Renal cortical epithelial cell (primary cell): ENCODE measurements at regions not wholly inside any gene's neighbourhood (a gene's known extent, or its start where the extent isn't known, plus 50 kb on each side); places are given as distances from the start of the nearest gene placed in this dataset.
A peak's percentile ranks its signal among the peaks of the same experiment; 100 is the strongest.

ENCODE experiments used
- DNase-seq: peaks from one replicate; pipeline ENCODE4 v3.0.0-alpha.2; 2011; ENCODE audit warnings: low read depth

- no peak for DNase-seq
Measured at GRCh38 chrX:87727620-87728019, 210.0 kb downstream of the KLHL4 start.

GRCh38 chrX:87728024-87728423, 210.4 kb downstream of the KLHL4 start:
- no peak for DNase-seq

- DNase-seq, result no peak
Measured at GRCh38 chrX:87728459-87728858, 210.9 kb downstream of the KLHL4 start.

GRCh38 chrX:87732133-87732532, 214.5 kb downstream of the KLHL4 start:
- DNase-seq, result no peak

GRCh38 chrX:87736576-87736975, 219.0 kb downstream of the KLHL4 start:
- no peak for DNase-seq

- DNase-seq, result no peak
Measured at GRCh38 chrX:87744391-87744790, 226.8 kb downstream of the KLHL4 start.

- DNase-seq, result no peak
Measured at GRCh38 chrX:87755493-87755892, 237.9 kb downstream of the KLHL4 start.

- no peak for DNase-seq
Measured at GRCh38 chrX:87788976-87789375, 271.4 kb downstream of the KLHL4 start.

- no peak for DNase-seq
Measured at GRCh38 chrX:87798039-87798438, 280.4 kb downstream of the KLHL4 start.

GRCh38 chrX:87805829-87806490, 288.4 kb downstream of the KLHL4 start:
- DNase-seq, result no peak

GRCh38 chrX:87808576-87809243, 291.1 kb downstream of the KLHL4 start:
- DNase-seq, result no peak

- DNase-seq, result peak; percentile 3
Measured at GRCh38 chrX:87813566-87813965, 296.0 kb downstream of the KLHL4 start.

- no peak for DNase-seq
Measured at GRCh38 chrX:87846956-87847355, 329.4 kb downstream of the KLHL4 start.

GRCh38 chrX:87873347-87873941, 355.8 kb downstream of the KLHL4 start:
- DNase-seq, result no peak

- no peak for DNase-seq
Measured at GRCh38 chrX:87874043-87874442, 356.4 kb downstream of the KLHL4 start.

- no peak for DNase-seq
Measured at GRCh38 chrX:87878926-87879325, 361.3 kb downstream of the KLHL4 start.

GRCh38 chrX:87890437-87890836, 372.8 kb downstream of the KLHL4 start:
- no peak for DNase-seq

GRCh38 chrX:87895421-87895820, 377.8 kb downstream of the KLHL4 start:
- no peak for DNase-seq

- DNase-seq, result no peak
Measured at GRCh38 chrX:87896057-87896456, 378.5 kb downstream of the KLHL4 start.

GRCh38 chrX:87900320-87900908, 382.8 kb downstream of the KLHL4 start:
- DNase-seq, result peak; percentile 13

- no peak for DNase-seq
Measured at GRCh38 chrX:87901060-87901459, 383.5 kb downstream of the KLHL4 start.

GRCh38 chrX:87914726-87915125, 397.1 kb downstream of the KLHL4 start:
- no peak for DNase-seq

- DNase-seq, result no peak
Measured at GRCh38 chrX:87924619-87925018, 407.0 kb downstream of the KLHL4 start.
